Ishikawa (cell line): ENCODE measurements at regions not wholly inside any gene's neighbourhood (a gene's known extent, or its start where the extent isn't known, plus 50 kb on each side); places are given as distances from the start of the nearest gene placed in this dataset.

Experiments used
- FOXM1 ChIP-seq: IDR thresholded peaks from 2 replicates; pipeline ENCODE4 v1.6.1; 2012; ENCODE audit warnings: low read depth, borderline replicate concordance
- RAD21 ChIP-seq: IDR thresholded peaks from 2 replicates; pipeline ENCODE4 v1.6.1; 2012; ENCODE audit warnings: low read depth
- TCF12 ChIP-seq: IDR thresholded peaks from 2 replicates; pipeline ENCODE4 v1.6.1; 2012; ENCODE audit warnings: low read depth
- YY1 ChIP-seq: IDR thresholded peaks from 2 replicates; pipeline ENCODE4 v1.6.1; 2012; ENCODE audit warnings: low read depth

GRCh38 chr6:15044146-15044882 lies 201.6 kb upstream of the JARID2 start:
- TF ChIP-seq TCF12 (no peak), RAD21 (no peak), YY1 (no peak), FOXM1 (no peak)
